IMR-90 (cell line): ENCODE measurements at regions not wholly inside any gene's neighbourhood (a gene's known extent, or its start where the extent isn't known, plus 50 kb on each side); places are given as distances from the start of the nearest gene placed in this dataset.

ENCODE experiments used
- POLR2A ChIP-seq: IDR thresholded peaks from 2 replicates; pipeline ENCODE4 v1.6.1; 2012; ENCODE audit warnings: mild to moderate bottlenecking, low read depth, low read length
- RAD21 ChIP-seq: IDR thresholded peaks from 2 replicates; pipeline ENCODE4 v1.6.1; 2012; ENCODE audit warnings: low read length, improper control_type of control experiment
- SMC3 ChIP-seq: fragments of 150-350 bp; IDR thresholded peaks from 2 replicates; pipeline ENCODE4 v1.6.1; 2016; ENCODE audit warnings: low read depth, mild to moderate bottlenecking, antibody characterized with exemption, low read length, moderate library complexity
- TF ChIP-seq, protein P1 (sequence below): conservative IDR thresholded peaks from 2 replicates; pipeline ENCODE4 v1.5.1; 2012; ENCODE audit warnings: mild to moderate bottlenecking, low read depth, low read length, improper control_type of control experiment
- TF ChIP-seq, protein P2 (sequence below): fragments of 150-350 bp; IDR thresholded peaks from 2 replicates; pipeline ENCODE4 v1.6.1; 2017; ENCODE audit warnings: mild to moderate bottlenecking, antibody characterized with exemption, low read length, low read depth
- TF ChIP-seq, protein P3 (sequence below): fragments of 150-350 bp; IDR thresholded peaks from 2 replicates; pipeline ENCODE4 v1.6.1; 2016; ENCODE audit warnings: low read depth, mild to moderate bottlenecking, low read length, moderate library complexity, borderline replicate concordance

DNA sequence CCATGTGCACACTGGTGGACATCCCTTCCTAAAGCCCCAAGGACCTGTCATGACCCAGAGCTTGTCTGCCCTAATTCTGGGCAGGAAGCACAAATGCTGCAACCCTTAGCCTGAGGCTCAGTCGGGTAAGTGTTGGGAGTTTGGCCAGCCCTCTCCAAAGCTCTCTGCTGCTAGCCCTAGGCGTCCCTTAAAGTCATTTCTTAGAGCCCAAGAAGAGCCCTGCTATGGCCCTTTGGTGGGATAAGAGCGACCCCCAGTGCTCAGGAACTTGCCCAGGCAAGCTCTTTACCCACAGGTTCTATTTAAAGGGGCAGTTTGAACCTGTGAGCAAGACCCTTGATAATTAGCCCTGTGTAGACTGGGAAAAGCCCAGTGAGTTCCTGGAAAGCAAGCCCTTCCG lies 356.8 kb downstream of the RRAGC start:
- TF ChIP-seq, protein P1, sequence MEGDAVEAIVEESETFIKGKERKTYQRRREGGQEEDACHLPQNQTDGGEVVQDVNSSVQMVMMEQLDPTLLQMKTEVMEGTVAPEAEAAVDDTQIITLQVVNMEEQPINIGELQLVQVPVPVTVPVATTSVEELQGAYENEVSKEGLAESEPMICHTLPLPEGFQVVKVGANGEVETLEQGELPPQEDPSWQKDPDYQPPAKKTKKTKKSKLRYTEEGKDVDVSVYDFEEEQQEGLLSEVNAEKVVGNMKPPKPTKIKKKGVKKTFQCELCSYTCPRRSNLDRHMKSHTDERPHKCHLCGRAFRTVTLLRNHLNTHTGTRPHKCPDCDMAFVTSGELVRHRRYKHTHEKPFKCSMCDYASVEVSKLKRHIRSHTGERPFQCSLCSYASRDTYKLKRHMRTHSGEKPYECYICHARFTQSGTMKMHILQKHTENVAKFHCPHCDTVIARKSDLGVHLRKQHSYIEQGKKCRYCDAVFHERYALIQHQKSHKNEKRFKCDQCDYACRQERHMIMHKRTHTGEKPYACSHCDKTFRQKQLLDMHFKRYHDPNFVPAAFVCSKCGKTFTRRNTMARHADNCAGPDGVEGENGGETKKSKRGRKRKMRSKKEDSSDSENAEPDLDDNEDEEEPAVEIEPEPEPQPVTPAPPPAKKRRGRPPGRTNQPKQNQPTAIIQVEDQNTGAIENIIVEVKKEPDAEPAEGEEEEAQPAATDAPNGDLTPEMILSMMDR, result 0 out of 2 replicates have a peak, but pooled peaks have one; percentile 14
- TF ChIP-seq, protein P2, sequence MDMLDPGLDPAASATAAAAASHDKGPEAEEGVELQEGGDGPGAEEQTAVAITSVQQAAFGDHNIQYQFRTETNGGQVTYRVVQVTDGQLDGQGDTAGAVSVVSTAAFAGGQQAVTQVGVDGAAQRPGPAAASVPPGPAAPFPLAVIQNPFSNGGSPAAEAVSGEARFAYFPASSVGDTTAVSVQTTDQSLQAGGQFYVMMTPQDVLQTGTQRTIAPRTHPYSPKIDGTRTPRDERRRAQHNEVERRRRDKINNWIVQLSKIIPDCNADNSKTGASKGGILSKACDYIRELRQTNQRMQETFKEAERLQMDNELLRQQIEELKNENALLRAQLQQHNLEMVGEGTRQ, result no peak
- TF ChIP-seq, protein P3, sequence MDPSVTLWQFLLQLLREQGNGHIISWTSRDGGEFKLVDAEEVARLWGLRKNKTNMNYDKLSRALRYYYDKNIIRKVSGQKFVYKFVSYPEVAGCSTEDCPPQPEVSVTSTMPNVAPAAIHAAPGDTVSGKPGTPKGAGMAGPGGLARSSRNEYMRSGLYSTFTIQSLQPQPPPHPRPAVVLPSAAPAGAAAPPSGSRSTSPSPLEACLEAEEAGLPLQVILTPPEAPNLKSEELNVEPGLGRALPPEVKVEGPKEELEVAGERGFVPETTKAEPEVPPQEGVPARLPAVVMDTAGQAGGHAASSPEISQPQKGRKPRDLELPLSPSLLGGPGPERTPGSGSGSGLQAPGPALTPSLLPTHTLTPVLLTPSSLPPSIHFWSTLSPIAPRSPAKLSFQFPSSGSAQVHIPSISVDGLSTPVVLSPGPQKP, result no peak
- TF ChIP-seq POLR2A (no peak), SMC3 (no peak), RAD21 (no peak)
